Left forelimb (tissue), 1 donor: ENCODE measurements at regions not wholly inside any gene's neighbourhood (a gene's known extent, or its start where the extent isn't known, plus 50 kb on each side); places are given as distances from the start of the nearest gene placed in this dataset.
"Not testable (repeated sequence)": the region's sequence is repeated elsewhere in the genome, so short reads cannot be mapped to it uniquely, and the experiment has no call there.

Experiments used
- DNase-seq: peaks from one replicate; pipeline ENCODE4 v3.0.0-alpha.2; 2018; ENCODE audit warnings: low spot score

DNA sequence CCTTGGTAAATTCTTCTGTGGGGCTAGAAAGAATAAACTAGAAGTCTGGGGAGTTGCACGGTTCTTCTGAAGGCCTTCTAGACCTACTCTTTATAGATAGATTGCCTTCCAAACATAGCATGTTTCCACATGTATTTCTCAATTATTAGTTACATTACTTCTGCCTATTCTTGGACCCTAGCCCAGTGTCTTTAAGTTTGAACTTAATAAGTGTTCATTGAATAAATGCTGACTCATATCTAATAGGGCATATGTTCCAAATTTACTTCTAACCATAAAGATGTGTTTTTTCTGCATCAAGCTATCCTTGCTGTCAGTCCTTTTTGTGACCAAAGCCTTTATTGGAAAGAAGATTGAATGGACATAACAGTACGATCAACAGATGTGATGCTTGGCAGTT, 503.6 kb upstream of the ZFP42 start:
- no peak for DNase-seq

DNA sequence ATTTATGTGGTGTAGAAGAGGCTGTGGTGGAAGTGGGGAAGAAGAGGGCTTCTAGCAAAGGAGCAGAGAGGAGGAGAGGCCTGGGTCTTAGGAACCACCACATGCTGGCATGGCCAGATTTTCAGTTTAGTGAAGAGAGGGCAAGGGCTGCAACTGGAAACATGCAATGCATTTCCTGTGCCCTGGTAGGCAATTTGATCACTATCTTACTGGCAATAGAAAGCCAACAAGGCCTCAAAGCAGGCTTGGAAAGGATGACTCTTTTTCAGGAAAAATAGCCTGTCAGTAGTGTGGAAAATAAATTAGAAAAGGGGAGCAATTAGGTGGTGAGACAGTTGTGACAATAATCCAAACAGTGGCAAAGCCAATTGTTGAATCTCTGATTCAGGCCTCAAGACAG, 501.9 kb upstream of the ZFP42 start:
- no peak for DNase-seq

DNA sequence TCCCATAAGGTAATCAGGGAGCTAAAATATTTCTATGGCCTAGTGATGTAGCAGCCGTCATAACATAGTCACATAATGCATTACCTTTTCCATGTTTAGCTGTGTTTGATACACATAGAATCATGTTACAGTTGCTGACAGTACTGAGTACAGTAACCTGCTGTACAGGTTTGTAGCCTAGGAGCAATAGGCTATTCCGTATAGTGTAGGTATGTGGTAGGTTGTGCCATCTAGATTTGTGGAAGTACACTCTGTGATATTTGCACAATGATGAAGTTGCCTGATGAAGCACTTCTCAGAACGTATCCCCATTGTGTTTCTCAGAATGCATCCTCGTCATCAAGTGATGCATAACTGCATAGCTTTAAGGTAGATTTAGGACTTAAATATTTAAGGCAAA, 495.6 kb upstream of the ZFP42 start:
- DNase-seq = no peak

DNA sequence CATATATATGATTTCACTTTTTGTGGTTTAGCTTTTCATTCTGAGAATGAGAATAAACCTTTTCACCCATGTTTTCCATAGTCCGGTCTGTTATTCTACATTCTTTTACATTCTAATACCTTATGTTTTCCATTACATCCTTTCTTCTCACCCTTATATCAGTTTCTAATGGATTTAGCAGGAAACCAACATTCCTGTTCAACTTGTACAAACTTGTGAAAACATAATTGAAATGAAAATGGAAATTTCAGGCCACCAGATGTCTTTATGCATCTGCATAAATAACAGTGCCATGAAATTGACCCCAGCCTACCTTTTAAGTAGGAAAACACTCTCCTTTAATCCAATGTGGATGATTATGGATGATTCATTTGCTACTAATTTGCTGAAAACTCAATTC, 494.8 kb upstream of the ZFP42 start:
- DNase-seq = no peak

DNA sequence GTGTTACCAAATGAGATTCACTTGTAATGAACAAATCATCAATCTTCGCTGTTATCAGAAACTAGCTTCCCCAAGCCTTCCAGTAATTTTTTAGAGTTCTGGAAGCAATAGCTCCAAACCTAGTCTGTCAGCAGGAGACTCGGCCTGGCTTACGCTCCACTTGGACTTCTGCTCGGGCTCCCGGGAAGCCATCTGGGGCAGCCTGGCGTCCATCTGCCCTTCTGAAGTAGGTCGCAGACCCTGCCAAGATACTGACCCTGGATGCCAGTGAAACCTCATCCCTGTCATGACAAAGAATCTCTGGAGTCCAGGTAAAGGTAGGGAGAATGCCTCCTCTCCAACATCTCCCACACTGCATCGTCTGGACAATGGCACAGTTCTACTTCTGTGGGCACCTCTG, 493.8 kb upstream of the ZFP42 start:
- DNase-seq = no peak

DNA sequence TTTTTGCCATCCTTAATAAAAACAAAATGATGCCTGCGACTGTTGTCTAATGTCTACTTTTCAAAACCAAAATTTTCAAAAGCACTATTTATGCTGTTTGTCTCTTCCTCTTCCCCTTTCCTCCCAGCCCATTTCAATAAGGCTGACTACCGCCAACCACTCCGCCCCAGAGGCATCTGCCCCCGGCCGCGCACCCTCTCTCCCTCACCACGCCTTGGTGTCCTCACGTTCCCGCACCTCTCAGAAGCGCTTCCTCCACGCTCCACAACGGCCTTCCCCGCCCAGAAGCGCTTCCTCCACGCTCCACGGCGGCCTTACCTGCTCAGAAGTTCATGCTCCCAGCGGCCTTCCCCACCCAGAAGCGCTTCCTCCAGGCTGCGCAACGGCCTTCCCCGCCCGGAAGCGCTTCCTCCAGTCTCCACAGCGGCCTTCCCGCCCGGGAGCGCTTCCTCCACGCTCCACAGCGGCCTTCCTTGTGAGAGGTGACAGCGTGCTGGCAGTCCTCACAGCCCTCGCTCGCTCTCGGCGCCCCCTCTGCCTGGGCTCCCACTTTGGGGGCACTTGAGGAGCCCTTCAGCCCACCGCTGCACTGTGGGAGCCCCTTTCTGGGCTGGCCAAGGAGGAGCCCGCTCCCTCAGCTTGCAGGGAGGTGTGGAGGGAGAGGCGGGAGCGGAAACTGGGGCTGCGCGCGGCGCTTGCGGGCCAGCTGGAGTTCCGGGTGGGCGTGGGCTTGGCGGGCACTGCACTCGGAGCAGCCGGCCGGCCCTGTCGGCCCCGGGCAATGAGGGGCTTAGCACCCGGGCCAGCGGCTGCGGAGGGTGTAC, 490.4 kb upstream of the ZFP42 start:
- no peak for DNase-seq

DNA sequence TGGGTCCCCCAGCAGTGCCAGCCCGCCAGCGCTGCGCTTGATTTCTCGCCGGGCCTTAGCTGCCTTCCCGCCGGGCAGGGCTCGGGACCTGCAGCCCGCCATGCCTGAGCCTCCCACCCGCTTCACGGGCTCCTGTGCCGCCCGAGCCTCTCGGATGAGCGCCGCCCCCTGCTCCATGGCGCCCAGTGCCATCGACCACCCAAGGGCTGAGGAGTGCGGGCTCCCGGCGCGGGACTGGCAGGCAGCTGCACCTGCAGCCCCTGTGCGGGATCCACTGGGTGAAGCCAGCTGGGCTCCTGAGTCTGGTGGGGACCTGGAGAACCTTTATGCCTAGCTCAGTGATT, 489.8 kb upstream of the ZFP42 start:
- not testable (repeated sequence) for DNase-seq

DNA sequence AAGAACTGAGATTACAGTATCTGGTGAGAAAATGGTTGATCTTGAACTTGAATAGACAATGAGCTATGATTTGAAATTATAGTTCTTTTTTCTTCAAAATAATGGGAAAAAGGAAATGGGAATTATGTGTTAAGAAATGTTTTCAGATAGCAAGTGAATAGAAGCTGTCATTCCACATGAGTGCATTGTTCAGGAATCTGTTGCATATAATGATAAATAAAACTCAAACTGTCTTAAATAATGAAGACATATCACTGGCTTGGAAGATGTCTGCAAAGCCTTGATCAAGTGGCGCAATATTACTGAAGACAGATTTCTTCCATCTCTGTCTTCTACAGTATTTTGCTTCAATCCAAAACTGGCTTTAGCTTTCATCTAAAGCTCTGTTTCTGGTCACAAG, 479.3 kb upstream of the ZFP42 start:
- DNase-seq = no peak

DNA sequence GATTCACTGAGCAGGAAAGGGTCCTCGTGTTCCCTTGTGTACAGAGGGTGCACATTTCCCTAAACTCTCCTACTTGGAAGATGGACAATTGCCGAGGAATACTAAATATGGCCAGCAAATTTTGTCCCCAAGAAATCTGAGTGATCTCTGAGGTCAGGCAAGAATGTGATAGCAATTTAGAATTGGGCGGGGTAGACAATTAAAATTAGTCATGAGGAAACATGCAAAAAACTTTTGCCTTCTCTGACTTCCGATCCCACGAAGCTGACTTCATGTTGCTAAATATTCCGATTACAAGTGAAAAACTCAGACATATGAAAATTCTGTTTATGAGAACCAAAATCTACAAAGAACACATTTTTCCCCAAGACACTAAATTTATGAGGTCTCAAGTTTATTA, 453.9 kb upstream of the ZFP42 start:
- DNase-seq = no peak

DNA sequence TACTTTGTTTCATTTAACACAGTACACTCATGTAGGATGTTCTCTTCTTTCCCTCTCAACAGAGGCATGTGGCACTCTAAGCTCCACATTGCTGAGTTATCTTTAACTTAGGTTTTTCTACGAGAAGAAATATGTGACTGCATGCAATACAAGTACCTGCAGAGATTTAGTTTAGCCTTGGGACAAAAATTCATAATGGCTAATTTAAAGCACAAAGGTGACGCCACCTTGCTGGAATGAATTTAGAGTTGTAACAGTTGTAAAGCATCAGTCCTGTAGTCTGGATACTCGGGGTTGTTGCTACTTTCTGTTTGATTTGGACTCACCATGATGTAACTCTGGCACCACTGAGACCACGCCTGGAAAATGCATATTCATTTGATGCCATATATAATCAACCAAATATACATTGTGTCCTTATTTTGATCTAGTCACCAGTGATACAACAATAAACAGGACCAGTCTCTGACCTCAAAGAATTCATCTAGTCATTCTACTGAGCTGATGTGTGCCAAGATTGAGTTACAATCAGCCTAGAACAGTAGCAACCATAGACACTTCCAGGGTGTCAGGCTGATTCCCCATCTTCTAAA, 451.0 kb upstream of the ZFP42 start:
- no peak for DNase-seq

DNA sequence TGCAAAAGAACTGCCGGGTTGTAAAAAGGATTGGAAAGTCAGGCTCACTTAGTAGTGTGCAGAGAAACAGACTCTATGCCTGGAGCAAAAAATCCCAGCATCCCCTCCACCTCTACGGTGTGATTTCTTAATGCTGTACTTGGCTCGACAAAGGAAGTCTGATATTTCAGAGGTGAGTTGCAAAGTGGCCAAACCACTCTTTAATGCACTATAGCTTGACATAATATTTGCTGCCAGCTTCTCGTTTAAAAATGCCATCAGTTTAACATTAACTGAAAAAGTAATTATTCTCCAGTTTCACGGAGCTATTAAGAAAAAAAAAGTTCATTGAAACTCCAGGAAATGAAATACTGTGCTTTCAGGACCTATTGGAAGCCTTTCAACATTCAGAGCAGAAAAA, 448.3 kb upstream of the ZFP42 start:
- no peak for DNase-seq

DNA sequence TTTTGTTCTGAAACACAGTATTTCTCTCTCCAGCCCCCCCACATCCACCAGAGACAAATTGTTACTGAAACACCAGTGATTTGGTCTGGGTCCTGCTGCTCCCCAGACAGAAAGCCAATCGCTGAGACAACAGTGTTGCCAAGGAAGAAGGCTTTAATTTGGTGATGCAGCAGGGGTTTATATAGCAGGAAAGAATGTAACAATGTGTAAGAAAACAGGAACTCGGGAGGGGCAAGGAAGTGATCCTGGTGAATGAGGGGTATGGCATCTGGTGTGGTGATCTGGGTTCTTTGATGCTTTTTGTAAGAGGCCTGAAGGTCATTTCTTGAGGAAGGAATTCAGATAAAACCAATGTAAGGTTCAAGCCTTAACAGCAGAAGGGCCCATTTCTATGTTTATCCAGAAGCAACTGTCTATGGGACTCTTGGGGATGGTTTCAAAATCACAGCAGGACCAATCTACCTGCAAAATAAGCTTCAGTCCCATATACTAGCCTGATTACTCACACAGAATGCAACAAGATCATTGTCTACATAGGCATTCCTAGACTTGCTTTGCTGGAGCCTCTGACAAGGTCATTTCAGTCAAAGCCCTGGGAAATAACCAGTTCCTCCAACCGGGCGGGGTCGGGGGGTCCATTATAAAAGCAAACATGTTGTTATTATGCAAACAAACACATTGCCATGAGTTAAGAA, 445.2 kb upstream of the ZFP42 start:
- DNase-seq = no peak

DNA sequence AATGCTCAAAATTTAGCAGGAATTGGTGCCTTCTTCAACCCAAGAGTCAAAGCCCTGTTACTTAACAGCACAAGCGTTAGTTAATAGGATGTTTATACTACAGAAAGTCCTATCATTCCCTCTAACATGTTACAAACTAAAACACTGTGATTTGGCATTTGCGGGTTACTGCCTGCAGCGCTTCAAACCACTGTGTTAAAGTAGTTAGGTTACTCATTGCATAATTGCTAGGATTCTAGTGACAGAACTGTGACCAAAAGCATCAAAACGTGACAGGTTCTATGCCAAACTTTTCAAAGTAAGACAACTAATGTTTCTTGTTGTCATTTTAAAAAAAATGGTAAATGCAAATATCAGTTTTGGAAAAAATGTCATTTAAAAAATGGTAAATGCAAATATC, 442.8 kb upstream of the ZFP42 start:
- no peak for DNase-seq

DNA sequence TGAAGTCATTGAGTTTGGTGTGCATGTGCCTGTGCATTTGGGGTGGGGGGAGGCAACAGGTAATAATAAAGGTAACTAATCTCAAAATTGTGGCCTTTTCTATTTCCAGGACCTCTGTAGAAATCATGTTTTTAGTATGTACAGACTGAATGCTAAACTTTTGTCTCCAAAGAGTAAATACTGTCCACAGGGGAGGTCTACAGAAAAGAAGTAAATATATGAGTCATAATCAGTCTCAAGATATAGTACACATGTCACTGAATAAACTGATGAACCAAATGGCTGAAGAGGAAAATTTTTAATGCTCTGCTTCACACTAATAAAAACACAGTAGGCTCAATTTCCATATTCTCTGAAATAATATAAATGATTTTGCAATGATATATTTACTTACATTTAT, 440.4 kb upstream of the ZFP42 start:
- no peak for DNase-seq

DNA sequence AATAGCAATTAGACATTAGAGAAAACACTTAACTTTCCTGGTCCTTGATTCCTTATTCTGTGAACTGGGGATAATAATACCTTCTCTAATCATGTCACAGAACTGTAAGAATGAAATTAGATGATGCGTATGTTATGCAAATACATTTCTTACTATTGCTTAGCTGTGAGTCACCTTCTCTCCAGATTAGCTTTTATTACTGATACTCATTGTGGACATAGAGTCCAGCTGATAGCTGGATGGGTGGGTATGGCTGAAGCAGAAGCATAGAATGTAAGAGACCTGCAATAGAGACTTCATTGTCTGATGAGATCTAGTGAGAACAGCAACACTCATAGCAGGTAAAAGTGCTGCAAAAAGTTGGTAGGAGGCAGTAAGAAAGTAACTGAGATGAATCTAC, 437.2 kb upstream of the ZFP42 start:
- DNase-seq = no peak

DNA sequence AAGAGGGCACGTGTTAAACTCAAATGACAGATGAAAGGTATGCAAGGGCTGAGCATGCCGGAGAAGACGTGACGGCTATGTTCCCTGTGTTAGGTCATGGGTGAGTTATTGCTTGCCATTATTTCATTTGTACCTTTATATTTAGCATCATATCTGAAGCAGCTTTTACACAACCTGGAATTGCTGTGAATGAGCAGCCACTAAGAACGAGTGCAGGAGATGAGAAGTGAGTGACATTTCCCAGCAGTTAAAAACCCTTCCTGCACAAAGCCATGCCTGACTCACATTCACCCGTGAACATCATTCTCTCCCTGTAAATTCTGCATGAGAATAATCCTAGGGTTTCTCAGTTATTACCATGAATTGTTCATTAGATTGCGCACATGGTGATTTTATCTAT, 433.2 kb upstream of the ZFP42 start:
- no peak for DNase-seq

DNA sequence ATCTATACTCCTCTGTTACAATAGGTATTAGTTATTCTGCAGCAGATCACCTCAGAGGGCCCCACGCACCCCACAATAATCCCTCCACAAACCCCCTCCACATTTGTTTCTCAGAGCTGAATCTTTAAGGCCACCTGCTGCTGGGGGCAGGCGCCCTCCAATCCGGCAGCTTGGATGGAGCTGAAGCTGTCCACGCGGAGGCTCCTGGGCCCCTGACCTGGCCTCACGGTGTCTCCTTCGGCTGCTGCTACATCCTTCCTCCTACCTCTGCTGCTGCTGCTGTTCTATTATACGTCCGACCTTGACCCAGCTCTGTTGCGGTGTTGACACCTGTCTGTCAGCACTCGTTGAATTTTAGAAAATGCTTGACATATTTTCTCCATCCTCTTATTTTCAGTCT, 430.2 kb upstream of the ZFP42 start:
- no peak for DNase-seq

DNA sequence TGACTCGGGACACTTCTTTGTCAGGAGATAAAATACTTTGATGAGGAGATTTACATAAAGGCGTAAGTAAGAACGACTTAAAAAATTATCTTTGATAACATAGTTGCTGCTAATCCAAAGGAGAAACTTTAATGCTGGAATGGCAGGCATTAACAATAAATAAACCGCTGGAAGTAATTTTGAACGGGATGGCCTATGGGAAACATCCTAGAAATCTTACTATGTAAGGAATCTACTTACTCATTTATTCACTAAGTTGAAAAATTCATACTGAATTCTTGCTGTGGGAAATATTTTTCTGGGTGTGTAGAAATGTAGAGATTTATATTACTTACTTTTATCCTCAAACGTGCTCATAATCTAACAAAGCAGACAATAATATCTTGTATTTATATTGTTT, 425.7 kb upstream of the ZFP42 start:
- DNase-seq = no peak

DNA sequence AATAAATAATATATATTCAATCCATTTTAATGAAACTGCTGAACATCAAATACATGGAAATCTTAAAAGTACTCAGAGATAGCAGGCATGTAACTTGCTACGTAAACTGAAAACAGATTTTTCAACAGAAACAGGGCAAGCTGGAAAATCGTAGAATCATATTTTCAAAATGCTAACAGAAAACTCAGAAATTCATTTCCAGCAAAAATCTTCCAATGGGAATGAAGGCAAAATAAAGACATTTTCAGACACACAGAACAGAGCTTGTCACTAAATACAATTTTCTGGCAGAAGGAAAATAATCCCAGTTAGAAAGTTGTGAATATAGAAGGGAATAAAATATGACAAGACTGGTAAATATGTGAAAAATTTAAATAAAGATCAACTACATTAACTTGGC, 419.9 kb upstream of the ZFP42 start:
- no peak for DNase-seq

DNA sequence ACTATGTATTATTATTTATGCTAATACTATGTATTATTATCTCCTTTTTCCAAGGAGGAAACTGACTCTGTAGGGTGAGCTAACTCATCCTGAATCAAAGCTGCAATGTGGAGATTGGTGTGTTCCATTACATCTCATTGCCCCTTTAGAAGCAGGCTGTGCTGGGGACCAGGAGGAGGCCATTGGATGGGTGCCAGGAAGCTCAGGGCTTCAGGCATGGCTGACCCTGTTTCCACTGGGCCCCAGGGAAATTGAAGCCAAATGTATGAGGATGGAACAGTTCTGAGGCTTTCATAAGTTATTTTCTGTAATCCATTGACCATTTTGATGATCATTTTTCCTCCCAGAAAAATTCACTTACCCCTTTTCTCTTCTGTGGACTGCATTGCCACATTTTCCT, 418.8 kb upstream of the ZFP42 start:
- DNase-seq = no peak

DNA sequence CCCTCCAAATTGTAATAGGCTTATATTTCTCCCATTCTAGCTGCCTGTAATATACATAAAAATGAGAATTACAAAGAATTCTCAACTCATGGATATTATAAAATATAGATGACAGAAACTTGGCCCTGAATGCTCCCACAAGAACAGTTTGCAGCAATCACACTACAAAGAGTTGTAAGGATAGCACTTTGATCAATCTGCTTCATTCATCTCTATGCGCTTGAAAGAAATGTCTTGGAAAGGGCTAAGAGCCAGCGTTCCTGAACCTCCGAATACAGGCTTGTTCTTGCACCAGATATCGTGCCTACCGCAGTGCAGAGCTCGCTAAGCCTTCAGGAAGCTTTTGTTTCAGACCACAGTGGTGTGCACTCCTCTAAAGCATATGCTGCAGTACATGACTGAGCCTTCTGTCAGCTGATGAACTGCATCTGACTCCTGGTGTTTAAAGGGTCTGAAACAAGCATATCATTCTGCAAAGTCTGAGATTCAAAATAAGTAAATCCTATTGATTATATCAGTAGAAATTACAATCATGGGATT, 417.6 kb upstream of the ZFP42 start:
- DNase-seq = no peak

DNA sequence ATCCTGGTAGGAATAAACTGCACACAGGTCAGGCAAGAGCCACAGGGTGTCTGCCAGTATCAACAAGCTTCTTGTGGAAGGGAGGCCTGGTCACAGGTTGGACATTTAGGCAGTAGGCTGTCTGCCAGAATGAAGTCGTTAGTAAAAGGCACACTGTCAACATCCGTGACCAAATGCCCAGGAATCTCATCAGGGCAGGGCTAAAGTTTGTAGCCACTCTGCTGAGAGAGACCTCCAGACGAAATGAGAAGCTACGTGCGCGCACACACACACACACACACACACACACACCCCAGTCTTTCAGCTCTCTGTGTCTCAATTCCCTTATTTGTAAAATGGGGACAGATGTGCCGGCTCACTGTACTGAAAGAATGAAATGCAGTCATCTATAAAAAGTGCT, 408.7 kb upstream of the ZFP42 start:
- no peak for DNase-seq

DNA sequence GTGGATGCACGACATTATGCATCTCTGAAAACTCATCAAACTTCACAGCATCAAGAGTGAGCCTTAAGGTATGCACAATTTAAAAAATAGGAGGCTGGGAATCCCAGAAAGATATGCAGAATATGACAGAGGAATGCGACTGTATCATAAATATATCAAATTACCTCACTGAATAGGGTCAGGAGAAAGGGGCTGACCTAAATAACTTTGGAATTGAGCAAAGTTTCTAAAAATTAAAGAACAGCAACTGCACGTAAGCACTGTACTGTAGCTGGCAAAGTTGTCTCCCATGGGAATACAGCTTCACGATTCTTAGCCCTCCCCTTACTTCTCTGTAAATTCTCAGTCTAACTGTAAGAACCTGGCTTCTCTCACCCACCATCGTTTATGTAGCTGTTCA, 397.4 kb upstream of the ZFP42 start:
- DNase-seq = no peak
